NT2/D1 (cell line): ENCODE measurements at regions not wholly inside any gene's neighbourhood (a gene's known extent, or its start where the extent isn't known, plus 50 kb on each side); places are given as distances from the start of the nearest gene placed in this dataset.

Experiments used
- DNase-seq: peaks from one replicate; pipeline ENCODE4 v3.0.0-alpha.2; 2011; ENCODE audit warnings: low read depth, low spot score
- H3K27me3 ChIP-seq: 2 replicates; pipeline ENCODE4 v1.6.0; 2011; ENCODE audit warnings: mild to moderate bottlenecking; ENCODE audit not compliant: insufficient read length, insufficient read depth
- H3K36me3 ChIP-seq: 2 replicates; pipeline ENCODE4 v1.6.1; 2011; ENCODE audit warnings: mild to moderate bottlenecking, low read length, mixed read lengths; ENCODE audit not compliant: insufficient read depth, insufficient read length
- H3K4me1 ChIP-seq: 2 replicates; pipeline ENCODE4 v1.5.1; 2011; ENCODE audit not compliant: insufficient read depth, insufficient read length
- H3K4me3 ChIP-seq: 2 replicates; pipeline ENCODE4 v1.5.1; 2011; ENCODE audit warnings: low read depth; ENCODE audit not compliant: insufficient read length
- H3K9ac ChIP-seq: 2 replicates; pipeline ENCODE4 v1.6.0; 2011; ENCODE audit warnings: low read depth; ENCODE audit not compliant: insufficient read length
- H3K9me3 ChIP-seq: 2 replicates; pipeline ENCODE4 v1.5.1; 2011; ENCODE audit warnings: mild to moderate bottlenecking, low read length; ENCODE audit not compliant: insufficient read depth
- SUZ12 ChIP-seq: IDR thresholded peaks from 2 replicates; pipeline ENCODE4 v1.6.1; 2011; ENCODE audit not compliant: insufficient read length, insufficient read depth; ENCODE audit errors: extremely low read depth
- YY1 ChIP-seq: IDR thresholded peaks from 2 replicates; pipeline ENCODE4 v1.6.1; 2011; ENCODE audit not compliant: insufficient read length, insufficient read depth
- ZNF274 ChIP-seq: IDR thresholded peaks from 2 replicates; pipeline ENCODE4 v1.6.1; 2011; ENCODE audit warnings: mild to moderate bottlenecking, low read depth, low read length

- H3K36me3 ChIP-seq: no peaks in the 10 kb centered on the region
- DNase-seq: no peak
- TF ChIP-seq SUZ12 (no peak), ZNF274 (no peak), YY1 (no peak)
- no peaks in the 10 kb centered on the region for H3K27me3 ChIP-seq
- no peak overlapping the region for H3K9ac ChIP-seq
- H3K4me1 ChIP-seq: no peaks in the 10 kb centered on the region
- no peak overlapping the region for H3K4me3 ChIP-seq
- H3K9me3 ChIP-seq: peaks cover 7% of the 10 kb centered on the region; the same call in 1 of the 2 replicates
Measured at GRCh38 chr13:34137200-34137599, 319.3 kb downstream of the RFC3 start.

DNA sequence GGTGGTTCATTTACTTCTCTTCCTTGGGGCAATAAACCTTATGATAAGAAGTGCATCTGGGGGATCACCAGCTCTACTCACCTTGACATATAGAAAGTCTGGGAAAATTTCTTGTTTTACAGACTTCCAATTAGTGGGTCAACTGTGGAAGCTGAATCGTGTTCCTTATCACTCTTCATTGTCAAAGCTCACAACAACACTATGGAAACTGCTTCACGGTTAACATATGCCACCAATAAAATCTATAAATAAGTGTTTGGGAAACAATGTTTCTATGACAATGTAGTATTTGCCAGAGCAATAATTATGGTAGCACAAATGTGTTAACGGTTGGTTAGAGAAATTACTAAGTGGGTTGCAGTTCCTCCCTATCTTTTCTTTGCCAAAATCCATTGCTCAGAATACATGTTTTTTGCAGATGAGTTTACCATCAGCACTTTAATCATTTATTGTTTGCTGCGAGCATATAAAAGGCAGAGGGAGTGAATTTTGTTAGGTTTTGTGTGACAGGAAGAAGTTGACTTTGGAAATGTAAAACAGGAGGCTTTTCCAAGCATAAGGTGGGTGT, 321.8 kb downstream of the RFC3 start:
- Histone ChIP-seq H3K4me3 (no peak overlapping the region), H3K27me3 (no peaks in the 10 kb centered on the region), H3K36me3 (no peaks in the 10 kb centered on the region), H3K9me3 (peaks cover 7% of the 10 kb centered on the region; the same call in 1 of the 2 replicates), H3K4me1 (no peaks in the 10 kb centered on the region), H3K9ac (no peak overlapping the region)
- DNase-seq: no peak
- TF ChIP-seq YY1: no peak
- no peak for TF ChIP-seq SUZ12

DNA sequence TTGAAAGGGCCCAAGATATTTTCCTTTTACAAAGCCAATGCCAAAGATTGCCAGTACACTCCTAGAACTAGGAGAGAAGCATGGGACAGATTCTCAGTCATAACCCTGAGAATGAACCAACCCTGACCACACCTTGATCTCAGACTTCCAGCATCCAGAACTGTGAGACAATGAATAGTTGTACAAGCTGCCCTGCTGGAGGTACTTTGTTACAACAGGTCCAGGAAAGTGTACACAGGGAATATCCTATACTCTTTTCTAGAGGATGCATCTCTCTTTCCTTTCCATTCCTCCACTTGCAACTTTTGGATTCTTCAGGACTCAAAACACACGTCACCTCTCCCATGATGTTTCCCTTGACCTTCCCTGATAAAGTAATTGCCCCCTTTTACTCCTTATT, 325.7 kb downstream of the RFC3 start:
- no peaks in the 10 kb centered on the region for H3K27me3 ChIP-seq
- TF ChIP-seq YY1: no peak
- TF ChIP-seq ZNF274: no peak
- TF ChIP-seq SUZ12: no peak
- H3K9me3 ChIP-seq: no peaks in the 10 kb centered on the region
- no peak overlapping the region for H3K9ac ChIP-seq
- H3K36me3 ChIP-seq: no peaks in the 10 kb centered on the region
- H3K4me1 ChIP-seq: no peaks in the 10 kb centered on the region
- H3K4me3 ChIP-seq: no peak overlapping the region
- no peak for DNase-seq

DNA sequence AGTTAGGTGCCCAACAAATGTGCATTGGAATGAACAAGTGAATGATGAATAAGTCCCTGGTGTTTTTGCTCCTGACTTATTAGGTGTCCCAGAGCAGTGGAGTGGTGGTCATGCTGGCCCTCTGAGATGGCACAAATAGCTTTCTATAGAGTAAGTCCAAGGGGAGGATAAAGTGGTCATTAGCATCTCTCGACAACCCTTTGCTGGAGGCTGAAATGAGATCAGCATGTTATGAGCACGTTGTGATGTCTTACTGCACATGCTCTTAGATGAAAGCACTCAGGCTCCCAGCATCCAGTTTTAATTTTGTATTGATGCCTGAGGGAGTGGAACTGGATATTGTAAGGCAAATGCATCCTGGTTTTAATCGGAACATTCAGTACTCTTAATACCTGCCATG, 326.2 kb downstream of the RFC3 start:
- no peaks in the 10 kb centered on the region for H3K9me3 ChIP-seq
- H3K36me3 ChIP-seq: no peaks in the 10 kb centered on the region
- DNase-seq: no peak
- H3K4me1 ChIP-seq: no peaks in the 10 kb centered on the region
- no peak overlapping the region for H3K9ac ChIP-seq
- H3K27me3 ChIP-seq: no peaks in the 10 kb centered on the region
- TF ChIP-seq SUZ12 (no peak), ZNF274 (no peak), YY1 (no peak)
- no peak overlapping the region for H3K4me3 ChIP-seq

GRCh38 chr13:34145061-34145460, 327.1 kb downstream of the RFC3 start:
- Histone ChIP-seq H3K36me3 (no peaks in the 10 kb centered on the region), H3K4me3 (no peak overlapping the region), H3K4me1 (no peaks in the 10 kb centered on the region), H3K9me3 (no peaks in the 10 kb centered on the region), H3K27me3 (no peaks in the 10 kb centered on the region), H3K9ac (no peak overlapping the region)
- DNase-seq: no peak
- TF ChIP-seq ZNF274 (no peak), YY1 (no peak), SUZ12 (no peak)

DNA sequence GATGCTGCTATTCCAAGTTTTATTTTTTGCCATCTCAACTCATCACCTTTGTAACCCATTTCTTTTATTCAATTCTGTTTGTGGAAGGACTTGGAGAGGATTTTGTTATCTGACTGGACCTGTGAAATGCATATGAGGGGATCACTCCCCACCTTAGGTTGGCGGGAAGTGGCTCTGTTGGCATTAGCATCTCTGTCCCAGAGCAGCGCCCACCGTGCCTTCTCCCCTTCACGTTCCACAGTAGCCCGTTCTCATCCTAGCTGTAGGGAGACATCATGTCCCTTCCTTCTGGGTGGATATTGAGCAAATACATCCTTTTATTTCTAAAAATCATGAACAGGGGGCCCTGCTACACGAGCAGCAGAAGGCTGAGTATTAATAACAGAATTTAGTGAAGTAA, 330.4 kb downstream of the RFC3 start:
- DNase-seq: no peak
- no peak overlapping the region for H3K9ac ChIP-seq
- H3K9me3 ChIP-seq: no peaks in the 10 kb centered on the region
- no peaks in the 10 kb centered on the region for H3K27me3 ChIP-seq
- no peaks in the 10 kb centered on the region for H3K36me3 ChIP-seq
- TF ChIP-seq SUZ12 (no peak), YY1 (no peak), ZNF274 (no peak)
- H3K4me1 ChIP-seq: no peaks in the 10 kb centered on the region
- H3K4me3 ChIP-seq: no peak overlapping the region

DNA sequence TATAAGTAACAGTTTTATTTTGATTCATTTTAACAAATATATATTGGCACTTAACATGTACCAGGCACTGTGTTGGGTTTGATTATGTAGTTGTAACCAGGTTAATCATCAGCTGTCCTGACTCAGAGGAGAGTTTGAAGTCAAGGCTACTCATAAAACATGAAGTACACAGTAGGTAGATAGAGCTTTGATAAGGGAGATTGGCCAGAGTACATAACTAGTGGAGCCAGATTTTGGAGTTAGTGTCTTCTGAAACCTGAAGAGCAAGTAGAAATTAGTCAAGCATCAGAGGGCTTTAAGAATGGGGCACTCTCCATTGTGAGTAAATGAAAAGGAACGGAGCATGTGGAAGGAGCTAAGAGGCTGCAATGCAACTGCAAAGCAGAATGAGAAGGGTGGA, 333.9 kb downstream of the RFC3 start:
- Histone ChIP-seq H3K4me1 (no peaks in the 10 kb centered on the region), H3K27me3 (no peaks in the 10 kb centered on the region), H3K9ac (no peak overlapping the region), H3K36me3 (no peaks in the 10 kb centered on the region), H3K4me3 (no peak overlapping the region), H3K9me3 (no peaks in the 10 kb centered on the region)
- TF ChIP-seq ZNF274 (no peak), SUZ12 (no peak), YY1 (no peak)
- DNase-seq: no peak
